ENCODE measurements at regions not wholly inside any gene's neighbourhood (a gene's known extent, or its start where the extent isn't known, plus 50 kb on each side); places are given as distances from the start of the nearest gene placed in this dataset.

DNA sequence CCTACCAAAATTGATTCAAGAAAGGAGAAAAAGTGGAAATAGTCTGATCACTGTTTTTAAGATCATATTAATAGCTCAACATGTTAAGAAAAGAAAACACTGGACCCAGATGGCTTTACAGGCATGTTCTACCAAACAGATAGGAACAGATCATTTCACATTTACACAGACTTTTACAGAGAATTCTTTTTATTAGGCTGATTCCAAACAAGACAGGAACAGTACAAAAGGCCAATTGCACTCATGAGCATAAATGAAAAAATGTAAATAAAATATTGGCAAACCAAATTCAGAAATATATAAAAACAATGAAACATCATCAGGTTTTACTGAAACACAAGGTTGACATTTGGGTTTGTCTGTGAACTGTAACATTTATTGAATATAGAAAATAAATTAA, 106.5 kb downstream of the WNT5A start:
- TF ChIP-seq CTCF (IDR thresholded peaks at IDR 0.05) (no peak), POLR2A (IDR thresholded peaks at IDR 0.05) (no peak)
